ENCODE measurements at regions not wholly inside any gene's neighbourhood (a gene's known extent, or its start where the extent isn't known, plus 50 kb on each side); places are given as distances from the start of the nearest gene placed in this dataset.
"Not testable (repeated sequence)": the region's sequence is repeated elsewhere in the genome, so short reads cannot be mapped to it uniquely, and the experiment has no call there.

DNA sequence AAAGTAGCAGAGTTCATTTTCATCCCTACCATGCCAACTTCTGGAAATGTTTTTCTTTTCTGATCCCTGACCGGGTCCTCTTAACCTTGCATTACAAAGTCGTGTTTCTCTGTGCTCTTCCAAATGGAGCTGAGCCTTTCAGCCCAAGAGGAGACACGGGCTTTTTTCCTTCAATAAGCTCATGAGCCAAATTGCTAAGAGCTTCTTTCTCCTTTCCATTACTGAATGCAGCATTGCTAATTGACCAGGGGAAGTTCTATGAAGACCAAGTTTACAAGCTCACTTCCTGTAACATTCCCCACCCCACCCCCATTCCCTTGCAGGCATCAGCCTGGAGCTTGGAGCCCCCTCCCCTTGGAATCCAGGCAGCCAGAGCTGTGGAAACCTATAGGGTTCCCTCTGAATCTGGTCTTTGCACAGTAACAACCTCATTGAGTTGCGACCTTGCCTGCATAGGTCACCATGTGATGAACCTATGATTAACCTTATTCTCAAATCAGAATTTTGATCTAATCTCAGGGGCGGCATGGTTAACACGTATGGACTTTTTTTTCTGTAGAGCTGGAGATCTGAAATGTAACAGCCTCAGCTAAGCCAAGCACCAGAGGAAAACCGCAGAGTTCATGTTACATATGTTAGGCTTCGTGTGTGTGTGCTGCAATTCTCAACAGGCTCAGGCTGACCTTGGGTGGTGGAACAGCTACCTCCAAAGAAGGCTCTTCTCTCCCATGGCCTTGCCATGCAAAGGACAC, 395.7 kb upstream of the ZNF462 start:
- DNase-seq: no peak

DNA sequence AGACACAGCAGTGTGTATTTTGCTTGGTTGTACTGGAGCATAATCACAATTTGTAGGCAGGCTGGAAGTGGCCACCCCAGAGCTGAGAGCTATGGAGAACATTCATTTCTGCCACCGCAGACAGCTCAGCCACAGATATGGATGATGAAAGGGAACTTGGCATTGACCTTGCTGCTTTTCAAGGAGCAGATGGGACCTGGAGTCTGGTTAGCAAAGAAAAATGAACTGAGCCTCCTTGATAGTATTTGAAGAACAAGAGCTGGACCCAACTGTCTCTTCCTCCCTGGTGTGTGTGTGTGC, 395.2 kb upstream of the ZNF462 start:
- DNase-seq: no peak

DNA sequence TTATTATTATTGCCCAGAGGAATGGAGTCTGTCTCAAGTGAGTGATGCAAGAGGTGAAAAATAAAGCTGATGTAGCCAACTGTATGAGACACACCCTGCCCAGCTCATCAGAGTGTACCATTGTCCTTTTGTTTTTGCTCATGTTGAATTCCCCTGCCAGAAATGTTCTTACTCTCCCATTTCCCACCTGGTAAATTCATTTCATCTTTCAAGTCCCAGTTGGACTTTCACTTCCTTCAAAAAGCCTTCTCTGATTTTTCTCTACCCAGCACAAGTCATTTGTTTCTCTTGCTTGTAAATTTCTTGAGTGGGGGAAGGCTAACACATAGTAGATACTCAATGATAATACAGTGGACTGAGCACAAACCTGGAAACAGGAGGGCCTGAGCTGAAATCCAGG, 394.5 kb upstream of the ZNF462 start:
- no peak for DNase-seq

DNA sequence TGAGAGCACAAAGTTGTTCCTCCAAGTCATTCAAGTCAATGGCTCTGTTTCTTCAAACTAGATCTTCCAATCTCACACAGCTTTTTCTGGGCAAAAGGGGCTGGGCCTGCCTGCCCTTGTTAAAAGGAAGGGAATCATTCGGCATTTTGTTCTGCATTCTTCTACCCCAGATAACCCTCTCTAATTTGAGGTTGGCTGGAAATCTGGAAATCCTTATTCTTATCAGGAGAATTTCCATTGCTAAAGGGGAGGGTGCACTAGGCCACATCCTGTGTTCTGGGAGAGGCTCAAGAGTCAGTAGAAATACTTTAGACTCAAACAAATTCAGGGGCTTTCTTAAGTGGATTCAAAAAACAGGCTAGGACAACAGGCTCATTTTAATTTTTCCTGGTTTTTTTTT, 384.7 kb upstream of the ZNF462 start:
- no peak for DNase-seq

DNA sequence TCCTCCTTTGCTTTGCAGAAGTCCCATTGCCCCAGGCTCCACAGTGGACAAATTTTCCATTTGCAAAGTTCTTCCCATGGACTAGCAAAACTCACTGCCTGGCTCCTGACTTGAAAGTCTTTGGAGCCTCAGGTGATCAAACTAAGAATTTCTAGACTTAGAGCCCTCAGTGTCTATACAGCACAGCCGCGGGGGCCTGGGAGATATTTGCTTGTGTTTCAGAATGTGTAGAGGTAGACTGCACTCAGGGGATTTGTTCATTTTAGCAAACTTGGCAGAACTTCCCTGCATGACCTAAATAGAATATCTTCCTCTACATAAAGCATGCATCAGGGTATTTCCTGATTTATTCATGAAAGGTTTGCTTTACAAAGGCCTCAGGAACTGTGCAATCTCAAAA, 384.2 kb upstream of the ZNF462 start:
- no peak for DNase-seq

DNA sequence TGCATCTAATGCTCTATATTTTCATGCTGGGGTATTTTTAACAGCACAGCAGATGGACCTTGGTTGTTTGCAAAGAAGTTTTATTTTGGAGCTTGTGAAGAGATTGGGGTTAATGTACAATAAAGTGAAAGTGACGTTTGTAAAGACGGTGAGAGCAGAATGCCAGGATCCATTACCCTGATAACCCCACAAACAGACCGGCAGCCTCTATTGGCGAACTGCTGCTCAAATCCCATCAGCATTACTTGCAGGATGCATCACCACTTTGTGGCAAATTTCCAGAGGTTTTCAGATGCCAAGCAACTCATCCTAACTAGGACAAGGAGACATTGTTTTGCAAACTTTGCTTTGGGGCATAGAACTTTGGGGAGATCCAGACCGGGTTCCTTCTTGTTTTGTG, 383.3 kb upstream of the ZNF462 start:
- no peak for DNase-seq

DNA sequence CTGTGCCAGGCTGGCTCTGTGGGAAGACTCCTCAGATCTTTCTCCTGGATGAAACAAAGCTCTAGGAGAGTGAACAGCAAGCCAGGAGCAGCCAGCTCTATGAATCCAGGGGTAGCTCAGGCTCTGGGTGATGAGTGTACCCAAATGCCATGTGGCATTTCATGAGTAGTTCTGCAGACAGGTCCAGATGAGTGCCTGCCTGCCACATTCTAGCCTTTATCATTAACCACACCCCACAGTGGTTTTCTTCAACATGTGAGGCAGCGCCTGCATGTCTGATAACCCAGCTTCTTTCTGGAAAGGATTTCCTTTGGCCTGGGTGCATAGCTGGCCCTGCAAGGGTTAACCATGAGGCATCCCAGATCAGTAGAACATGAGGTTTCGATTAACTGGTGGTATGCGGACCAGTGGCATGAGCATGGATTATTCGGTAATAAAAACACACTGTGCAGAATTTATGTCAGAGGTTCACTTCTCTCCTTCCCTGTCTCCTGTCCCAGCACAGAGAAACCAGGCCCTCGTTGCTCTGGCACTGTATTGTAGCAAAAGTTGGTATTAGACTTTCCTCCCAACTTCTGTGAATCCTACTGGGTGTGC, 381.9 kb upstream of the ZNF462 start:
- no peak for DNase-seq

DNA sequence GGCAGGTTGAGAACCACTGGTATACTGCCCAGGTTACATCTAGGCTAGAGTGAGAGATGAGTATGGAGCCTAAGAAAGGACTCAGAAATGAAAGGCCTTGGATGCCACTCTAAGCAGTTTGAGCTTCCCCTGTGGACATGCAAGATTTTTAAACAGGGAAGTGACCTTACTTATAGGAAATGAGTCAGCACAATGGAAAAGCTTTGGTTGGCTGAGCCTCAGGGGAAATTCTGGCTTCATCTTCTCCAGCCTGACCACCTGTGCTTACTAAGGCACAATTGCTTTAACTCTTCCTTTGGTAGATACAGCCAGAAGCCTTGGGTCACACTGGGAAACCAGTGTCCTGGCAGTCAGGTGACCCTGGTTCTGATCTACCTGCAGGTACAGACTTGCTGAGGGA, 380.2 kb upstream of the ZNF462 start:
- DNase-seq: no peak

DNA sequence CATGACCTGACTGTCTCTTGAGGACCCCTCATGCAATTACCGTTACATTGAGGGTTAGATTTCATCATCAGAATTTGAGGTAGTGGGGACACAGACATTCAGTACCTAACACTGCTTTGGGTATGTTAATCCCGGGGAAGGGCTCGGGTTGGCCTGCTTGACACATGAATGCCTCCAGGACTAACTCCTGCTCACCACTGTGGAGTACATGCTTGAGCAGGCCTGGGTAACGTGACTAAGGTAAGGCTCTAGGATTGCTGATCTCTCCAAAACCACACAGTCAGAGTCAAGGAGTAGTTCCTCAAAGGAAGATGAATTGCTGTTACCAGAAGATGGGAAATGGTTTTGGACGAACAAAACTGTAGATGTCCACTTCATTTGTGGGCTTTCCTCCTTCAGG, 376.3 kb upstream of the ZNF462 start:
- DNase-seq: no peak

DNA sequence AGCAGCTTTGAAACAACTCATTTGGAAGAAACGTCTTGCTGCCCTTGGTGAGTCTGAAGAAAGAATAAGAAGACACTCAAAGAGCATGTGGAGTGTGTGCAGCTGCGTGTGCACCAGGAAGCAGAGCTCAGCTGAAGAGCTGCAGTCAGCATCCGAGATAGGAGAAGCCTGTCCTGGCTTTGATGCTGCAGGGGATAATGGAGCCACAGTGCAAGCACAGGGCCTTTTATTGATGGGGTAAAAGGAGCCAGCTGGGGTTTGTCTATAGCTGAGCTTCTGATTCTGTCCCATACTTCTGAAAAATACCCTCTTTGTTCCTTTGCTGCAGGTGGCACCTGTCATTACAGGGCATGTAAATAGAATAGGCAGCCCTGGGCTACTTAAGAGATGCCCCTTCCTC, 375.7 kb upstream of the ZNF462 start:
- DNase-seq: no peak

DNA sequence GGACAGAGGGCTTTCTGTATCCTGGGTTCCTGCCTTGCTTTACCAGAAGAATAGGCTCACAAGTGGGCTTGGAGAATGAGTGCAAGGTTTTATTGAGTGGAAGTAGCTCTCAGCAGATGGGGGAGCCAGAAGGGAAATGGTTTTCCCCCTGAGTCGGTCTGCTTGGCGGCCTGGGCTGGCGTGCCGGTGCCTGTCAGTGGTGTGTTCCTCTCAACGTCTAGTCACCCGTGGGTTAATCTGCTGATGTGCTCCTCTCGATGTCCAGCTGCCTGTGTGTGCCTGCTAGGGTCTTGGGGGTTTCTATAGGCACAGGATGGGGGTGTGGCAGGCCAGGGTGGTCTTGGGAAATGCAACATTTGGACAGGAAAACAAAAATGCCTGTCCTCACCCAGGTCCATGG, 370.8 kb upstream of the ZNF462 start:
- DNase-seq: not testable (repeated sequence)

DNA sequence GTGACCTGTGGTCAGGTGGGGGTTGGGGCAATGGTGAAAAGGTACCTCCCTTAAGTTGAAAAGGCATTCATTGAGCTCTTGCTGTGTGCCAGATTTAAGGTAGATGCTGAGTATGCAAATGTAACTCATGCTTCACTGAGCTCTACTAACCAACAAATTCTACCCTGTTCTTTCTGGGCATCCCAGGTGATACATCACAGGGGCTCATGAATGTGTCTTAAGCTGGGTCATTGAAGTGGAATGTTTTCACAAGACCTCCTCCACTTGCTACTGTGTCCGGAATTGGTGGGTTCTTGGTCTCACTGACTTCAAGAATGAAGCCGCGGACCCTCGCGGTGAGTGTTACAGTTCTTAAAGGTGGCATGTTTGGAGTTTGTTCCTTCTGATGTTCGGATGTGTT, 362.8 kb upstream of the ZNF462 start:
- no peak for DNase-seq

DNA sequence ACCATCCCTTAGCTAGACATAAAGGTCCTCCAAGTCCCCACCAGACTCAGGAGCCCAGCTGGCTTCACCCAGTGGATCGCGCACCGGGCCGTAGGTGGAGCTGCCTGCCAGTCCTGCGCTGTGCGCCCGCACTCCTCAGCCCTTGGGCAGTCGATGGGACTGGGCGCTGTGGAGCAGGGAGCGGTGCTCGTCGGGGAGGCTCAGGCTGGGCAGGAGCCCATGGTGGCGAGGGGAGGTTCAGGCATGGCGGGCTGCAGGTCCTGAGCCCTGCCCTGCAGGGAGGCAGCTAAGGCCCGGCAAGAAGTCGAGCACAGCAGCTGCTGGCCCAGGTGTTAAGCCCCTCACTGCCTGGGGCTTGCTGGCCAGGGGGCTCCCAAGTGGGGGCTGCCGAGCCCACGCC, 361.8 kb upstream of the ZNF462 start:
- not testable (repeated sequence) for DNase-seq

DNA sequence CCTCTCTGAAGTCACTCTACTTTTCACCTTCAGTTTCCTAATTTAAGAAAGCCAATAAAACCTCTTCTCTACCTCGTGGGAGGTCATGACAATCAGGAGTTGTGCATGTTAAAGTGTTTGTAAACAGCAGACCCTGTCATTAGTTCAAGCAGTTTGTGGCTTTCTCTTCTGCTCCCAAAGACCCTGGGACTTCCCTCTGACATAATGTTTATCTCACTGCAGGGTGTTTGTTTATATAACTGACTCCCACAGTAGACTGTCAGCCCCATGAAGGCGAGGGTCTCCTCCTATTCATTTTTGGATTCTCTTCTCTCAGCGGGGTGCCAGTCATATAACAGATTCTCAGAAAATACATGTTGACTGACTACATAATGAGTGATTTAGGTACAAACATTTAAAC, 360.0 kb upstream of the ZNF462 start:
- DNase-seq: no peak

DNA sequence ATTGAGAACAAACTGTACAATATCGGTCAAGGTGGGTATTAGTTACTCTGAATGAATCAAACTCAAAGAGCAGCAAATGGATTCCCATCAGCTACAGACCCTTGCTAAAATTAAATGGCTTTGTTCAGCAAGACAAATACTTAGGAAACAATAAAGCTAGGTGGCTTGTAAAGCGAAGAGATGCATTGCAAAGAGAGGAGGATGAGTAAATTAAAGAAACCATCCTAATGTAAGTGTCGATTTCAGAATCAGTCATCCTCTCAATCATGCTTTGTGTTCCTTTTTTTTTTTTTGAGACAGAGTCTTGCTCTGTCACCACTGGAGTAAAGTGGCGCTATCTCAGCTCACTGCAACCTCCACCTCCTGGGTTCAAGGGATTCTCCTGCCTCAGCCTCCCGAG, 359.2 kb upstream of the ZNF462 start:
- DNase-seq: no peak

DNA sequence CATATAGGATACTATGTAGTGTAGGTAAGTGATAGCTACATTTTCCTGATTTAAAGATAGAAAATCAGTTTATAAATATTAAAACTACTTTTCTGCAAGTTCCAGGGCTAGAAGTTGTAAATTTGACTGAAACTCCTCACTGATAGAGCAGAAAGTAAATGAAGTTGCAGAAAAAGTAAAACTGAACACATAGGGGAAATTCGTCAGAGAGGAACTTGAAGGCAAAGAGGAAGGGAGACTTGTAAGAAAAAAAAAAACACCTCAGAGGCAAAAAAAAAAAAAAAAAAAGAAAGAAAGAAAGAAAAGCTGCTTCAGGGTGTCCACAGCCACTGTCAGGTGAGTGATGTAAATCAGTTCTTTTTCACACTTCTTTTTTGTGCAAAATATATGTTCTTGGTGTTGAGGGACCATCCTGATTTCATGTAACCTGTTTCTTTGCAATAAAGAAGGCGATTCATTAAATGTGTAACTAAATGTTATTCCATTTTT, 336.2 kb upstream of the ZNF462 start:
- DNase-seq: no peak

DNA sequence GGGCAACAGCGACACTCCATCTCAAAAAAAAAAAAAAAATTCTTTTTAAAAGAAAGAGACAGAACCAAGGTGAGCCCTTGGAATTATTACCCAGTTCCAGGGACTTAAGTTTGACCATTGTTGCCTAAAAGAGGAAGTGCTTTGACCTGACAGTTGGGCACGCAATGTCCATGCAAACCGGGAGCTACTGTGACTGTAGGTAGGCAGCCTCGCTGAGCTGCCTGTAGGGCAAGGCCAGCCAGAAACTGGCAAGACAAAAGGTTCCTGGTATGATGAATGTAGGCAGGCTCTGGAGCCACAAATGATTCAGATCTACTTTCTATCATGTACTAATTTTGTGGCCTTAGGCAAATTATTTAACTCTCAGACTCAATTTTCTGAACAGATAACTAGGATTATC, 334.8 kb upstream of the ZNF462 start:
- no peak for DNase-seq

DNA sequence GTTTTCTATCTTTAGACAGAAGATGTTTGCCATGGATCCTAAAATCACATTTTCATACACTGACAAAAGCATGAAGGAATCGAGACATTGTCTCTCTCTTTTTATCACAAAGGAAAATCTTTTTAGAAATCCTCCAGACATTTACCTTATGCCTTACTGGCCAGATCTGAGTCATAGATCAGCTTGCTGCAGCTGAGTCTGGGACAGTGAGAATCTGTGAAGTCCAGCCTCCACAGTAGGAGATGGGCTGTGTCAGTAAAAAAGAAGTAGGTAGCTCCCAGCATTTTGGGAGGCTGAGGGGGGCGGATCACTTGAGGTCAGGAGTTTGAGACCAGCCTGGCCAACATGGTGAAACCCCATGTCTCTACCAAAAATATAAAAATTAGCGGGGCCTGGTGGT, 333.4 kb upstream of the ZNF462 start:
- DNase-seq: no peak

DNA sequence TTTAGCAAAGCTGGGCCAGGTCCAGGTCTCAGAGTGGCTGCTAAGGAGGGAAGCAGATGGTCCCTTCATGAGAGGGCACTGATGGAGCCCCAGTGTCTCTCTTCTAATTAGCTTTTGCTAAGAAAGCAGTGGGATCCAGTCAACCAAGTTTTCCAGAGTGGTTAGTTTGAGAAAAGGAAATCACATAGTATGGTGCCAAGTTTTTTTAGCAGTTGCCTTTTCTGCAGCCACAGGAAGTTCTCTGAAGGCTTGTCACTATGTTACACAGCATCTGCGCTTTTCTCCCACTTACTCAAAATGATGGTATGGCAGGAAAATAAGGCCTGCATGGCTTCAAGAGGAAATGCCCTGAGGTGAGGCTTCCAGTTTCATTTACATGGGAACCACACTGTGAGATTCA, 331.5 kb upstream of the ZNF462 start:
- DNase-seq: no peak

DNA sequence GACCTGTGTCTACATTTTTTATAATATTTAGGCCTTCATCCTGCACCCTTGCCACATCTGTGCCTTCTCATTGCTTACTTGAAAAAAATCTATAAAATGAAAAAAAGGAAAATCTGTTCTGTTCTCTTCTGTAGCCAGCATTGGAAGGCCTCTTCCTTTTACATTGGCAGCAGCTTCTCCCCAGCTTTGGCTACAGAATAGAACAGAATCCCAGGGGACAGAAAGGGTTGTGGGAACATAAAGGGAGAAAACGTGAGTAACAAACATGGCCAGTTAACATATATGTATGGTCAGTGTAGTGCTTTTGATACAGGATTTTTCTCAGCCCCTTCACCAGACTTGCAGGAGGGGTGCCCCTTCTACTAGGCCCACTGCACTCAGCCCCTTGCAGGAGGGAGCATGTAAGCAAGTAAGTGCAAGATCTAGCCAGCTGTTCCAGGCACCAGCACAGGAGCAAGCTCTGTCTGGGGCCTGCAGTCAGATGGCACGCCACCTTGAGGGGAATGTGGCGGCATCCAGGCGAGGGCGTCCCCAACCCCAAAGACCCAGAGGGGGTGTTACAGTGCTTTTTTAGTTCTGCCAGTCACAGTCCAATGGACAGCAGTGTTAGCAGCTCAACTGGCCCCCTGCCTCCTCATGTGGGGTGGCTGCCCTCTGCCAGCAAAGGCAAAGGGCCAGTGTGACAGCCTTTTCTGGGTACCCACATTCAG, 330.5 kb upstream of the ZNF462 start:
- no peak for DNase-seq

DNA sequence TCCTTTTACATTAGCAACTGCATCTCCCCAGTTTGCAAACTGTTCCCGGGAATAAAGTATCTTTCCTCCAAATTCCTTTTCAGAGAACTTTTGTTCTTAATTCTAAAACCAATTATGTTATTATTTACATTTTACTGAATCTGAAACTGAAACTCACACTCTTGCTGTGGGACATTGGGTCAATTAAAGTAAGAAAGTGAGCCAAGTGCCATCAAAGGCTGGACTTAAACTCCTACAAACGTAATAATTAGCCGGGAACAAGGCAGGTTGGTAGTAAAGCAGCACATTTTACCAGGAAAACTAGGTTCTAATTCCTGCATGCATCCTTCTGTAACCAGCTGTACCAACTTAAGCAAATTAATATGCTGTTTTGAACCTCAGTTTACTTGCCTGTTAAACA, 328.2 kb upstream of the ZNF462 start:
- DNase-seq: no peak

DNA sequence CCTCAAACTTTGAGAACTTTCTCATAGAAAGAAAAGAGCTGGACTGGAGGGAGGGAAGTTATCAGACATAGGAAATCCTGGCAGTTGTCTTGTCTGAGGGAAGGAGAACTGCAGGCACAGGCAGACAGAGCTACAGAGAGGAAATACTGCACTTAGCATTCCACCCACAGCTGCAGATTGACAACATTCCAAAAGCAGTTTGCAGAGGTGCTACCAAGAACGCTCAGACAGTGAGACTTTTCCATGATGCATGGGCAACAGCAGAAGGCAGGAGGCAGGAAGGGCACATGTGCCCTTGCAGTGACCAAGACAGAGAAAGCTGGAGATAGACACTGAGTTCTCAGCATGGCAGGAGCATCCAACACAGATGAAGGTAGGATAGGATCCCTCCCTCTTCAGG, 327.5 kb upstream of the ZNF462 start:
- no peak for DNase-seq

DNA sequence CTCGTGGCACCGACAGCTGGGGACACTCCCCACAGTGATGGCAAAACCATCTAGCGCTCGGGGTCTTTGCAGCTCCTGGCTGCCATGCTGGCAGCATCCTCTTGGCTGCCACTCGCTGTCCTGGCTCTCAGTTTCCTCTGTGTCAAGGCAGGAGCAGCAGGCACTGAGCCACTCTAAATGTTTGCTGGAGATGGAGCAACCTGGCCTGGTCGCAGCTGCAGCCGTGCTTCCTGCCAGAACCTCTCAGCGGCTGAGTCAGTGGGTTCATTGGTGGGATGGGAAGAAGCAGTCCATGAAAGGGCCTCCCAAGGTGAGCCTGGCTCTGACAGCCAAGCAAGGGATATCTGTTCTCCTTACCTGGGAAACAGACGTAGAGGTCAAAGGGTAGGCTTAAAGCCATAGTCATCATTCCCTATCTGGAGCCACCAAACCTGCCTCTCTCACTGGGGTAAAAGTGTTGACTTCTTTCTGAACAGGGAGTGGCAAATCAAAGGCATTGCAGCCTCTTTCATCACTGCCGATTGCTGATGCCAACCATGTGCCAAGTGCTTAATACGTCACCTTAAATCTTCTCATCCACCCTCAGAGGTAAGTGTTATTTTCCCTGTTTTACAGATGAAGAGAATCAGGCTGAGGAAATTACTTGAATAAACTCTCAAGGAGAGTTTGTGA, 304.8 kb upstream of the ZNF462 start:
- no peak for DNase-seq

DNA sequence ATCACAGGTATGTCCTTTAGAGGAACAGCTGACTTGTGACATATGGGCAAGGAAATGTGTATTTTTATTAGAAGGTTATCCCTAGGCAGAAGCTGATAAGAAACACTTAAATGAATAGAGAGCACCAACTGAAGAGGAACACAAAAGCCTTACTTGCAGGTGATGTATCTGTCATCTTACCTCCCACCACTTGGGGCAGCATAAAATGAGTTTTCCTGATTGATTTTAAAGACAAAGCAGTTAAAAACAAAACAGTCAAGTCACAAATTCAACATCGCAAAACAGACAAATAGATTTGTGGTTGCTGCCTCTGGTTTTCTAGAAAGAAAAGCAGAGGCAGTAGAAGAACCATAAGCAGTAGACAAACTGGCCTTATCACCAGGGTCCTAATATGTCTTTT, 302.4 kb upstream of the ZNF462 start:
- DNase-seq: no peak
